ENCODE measurements at regions not wholly inside any gene's neighbourhood (a gene's known extent, or its start where the extent isn't known, plus 50 kb on each side); places are given as distances from the start of the nearest gene placed in this dataset.

- no peak for DNase-seq
Measured at GRCh38 chr7:25852211-25852938, 299.6 kb upstream of the NFE2L3 start.

GRCh38 chr7:25852939-25853271, 299.1 kb upstream of the NFE2L3 start:
- no peak for DNase-seq

- DNase-seq, result no peak
Measured at GRCh38 chr7:25853314-25853713, 298.7 kb upstream of the NFE2L3 start.

GRCh38 chr7:25854059-25854458, 297.9 kb upstream of the NFE2L3 start:
- no peak for DNase-seq

- no peak for DNase-seq
Measured at GRCh38 chr7:25854608-25855497, 297.1 kb upstream of the NFE2L3 start.

GRCh38 chr7:25855854-25856782, 295.9 kb upstream of the NFE2L3 start:
- no peak for DNase-seq

GRCh38 chr7:25857376-25858067, 294.5 kb upstream of the NFE2L3 start:
- no peak for DNase-seq

- no peak for DNase-seq
Measured at GRCh38 chr7:25858200-25858524, 293.8 kb upstream of the NFE2L3 start.

GRCh38 chr7:25858525-25859411, 293.2 kb upstream of the NFE2L3 start:
- DNase-seq, result no peak

- DNase-seq, result no peak
Measured at GRCh38 chr7:25859412-25860274, 292.4 kb upstream of the NFE2L3 start.

- DNase-seq, result no peak
Measured at GRCh38 chr7:25860275-25861163, 291.5 kb upstream of the NFE2L3 start.

GRCh38 chr7:25861164-25861496, 290.9 kb upstream of the NFE2L3 start:
- DNase-seq, result no peak

GRCh38 chr7:25861601-25862260, 290.3 kb upstream of the NFE2L3 start:
- no peak for DNase-seq

GRCh38 chr7:25862261-25863004, 289.6 kb upstream of the NFE2L3 start:
- DNase-seq, result peak; percentile 70

GRCh38 chr7:25863005-25863728, 288.8 kb upstream of the NFE2L3 start:
- DNase-seq, result no peak

- no peak for DNase-seq
Measured at GRCh38 chr7:25863729-25864110, 288.3 kb upstream of the NFE2L3 start.

- no peak for DNase-seq
Measured at GRCh38 chr7:25864511-25864910, 287.5 kb upstream of the NFE2L3 start.
